Breast epithelium (tissue), 4 donors: ENCODE measurements at regions not wholly inside any gene's neighbourhood (a gene's known extent, or its start where the extent isn't known, plus 50 kb on each side); places are given as distances from the start of the nearest gene placed in this dataset.

Experiments used
- DNase-seq, 2 donors: peaks; one replicate each; pipeline ENCODE4 v3.0.0-alpha.2; 2019; ENCODE audit warnings: low spot score in 2 of 2
- H3K27ac ChIP-seq, 2 donors: fragments of 200-600 bp; sonication (generic) in 1 of 2; one replicate each; pipeline ENCODE4 v1.5.1; 2016 to 2019; ENCODE audit warnings: mild to moderate bottlenecking in 1 of 2
- H3K27me3 ChIP-seq, 2 donors: fragments of 200-600 bp; sonication (generic) in 1 of 2; one replicate each; pipeline versions ENCODE4 v1.5.1 to v1.6.0; 2017 to 2019; ENCODE audit warnings: control low read depth in 1 of 2, mild to moderate bottlenecking in 1 of 2
- H3K36me3 ChIP-seq: fragments of 200-600 bp; one replicate; pipeline ENCODE4 v1.5.1; 2019
- H3K4me1 ChIP-seq, 2 donors: fragments of 200-600 bp; sonication (generic); one replicate each; pipeline ENCODE4 v1.5.1; 2016 to 2019; ENCODE audit warnings: control low read depth in 1 of 2
- H3K4me3 ChIP-seq, 3 donors: fragments of 200-600 bp; sonication (generic); 1 replicate in 2 of 3; 2 replicates in 1 of 3; pipeline ENCODE4 v1.5.1; 2016 to 2019; ENCODE audit warnings: mild to moderate bottlenecking in 3 of 3, moderate library complexity in 2 of 3
- H3K9me3 ChIP-seq, 2 donors: fragments of 200-600 bp; sonication (generic) in 1 of 2; one replicate each; pipeline ENCODE4 v1.5.1; 2016 to 2019; ENCODE audit warnings: control low read depth in 1 of 2
- CTCF ChIP-seq, 3 donors: fragments of 450-650 bp; IDR thresholded peaks; one replicate each; pipeline ENCODE4 v1.5.1; 2016 to 2017; ENCODE audit warnings: antibody characterized with exemption in 3 of 3, mild to moderate bottlenecking in 3 of 3, moderate library complexity in 3 of 3
- POLR2A ChIP-seq: fragments of 450-650 bp; IDR thresholded peaks from one replicate; pipeline ENCODE4 v1.6.1; 2016; ENCODE audit warnings: antibody characterized with exemption, mild to moderate bottlenecking, moderate library complexity
- POLR2AphosphoS5 ChIP-seq, 3 donors: sonication (generic); formaldehyde crosslinking; IDR thresholded peaks; one replicate each; pipeline ENCODE4 v1.6.1; 2017; ENCODE audit warnings: antibody characterized with exemption in 3 of 3
- intact Hi-C: fragments of 100-400 bp; cut with DNase I; formaldehyde crosslinking; loops from one replicate; pipeline ENCODE4 v1.15.1; 2023; ENCODE audit warnings: low total_unique reads

- Histone ChIP-seq H3K27ac (no peak overlapping the region), H3K4me1 (no peaks in the 10 kb centered on the region), H3K4me3 (no peak overlapping the region), H3K27me3 (no peaks in the 10 kb centered on the region), H3K36me3 (no peaks in the 10 kb centered on the region), H3K9me3 (no peaks in the 10 kb centered on the region)
- DNase-seq = no peak
- intact Hi-C loops = no loop called here
- no peak for TF ChIP-seq POLR2A
- no peak for TF ChIP-seq CTCF (IDR thresholded peaks at IDR 0.05)
- TF ChIP-seq POLR2AphosphoS5 (IDR thresholded peaks at IDR 0.05) = no peak
Measured at GRCh38 chr18:71994273-71994672, 549.9 kb downstream of the CBLN2 start.

DNA sequence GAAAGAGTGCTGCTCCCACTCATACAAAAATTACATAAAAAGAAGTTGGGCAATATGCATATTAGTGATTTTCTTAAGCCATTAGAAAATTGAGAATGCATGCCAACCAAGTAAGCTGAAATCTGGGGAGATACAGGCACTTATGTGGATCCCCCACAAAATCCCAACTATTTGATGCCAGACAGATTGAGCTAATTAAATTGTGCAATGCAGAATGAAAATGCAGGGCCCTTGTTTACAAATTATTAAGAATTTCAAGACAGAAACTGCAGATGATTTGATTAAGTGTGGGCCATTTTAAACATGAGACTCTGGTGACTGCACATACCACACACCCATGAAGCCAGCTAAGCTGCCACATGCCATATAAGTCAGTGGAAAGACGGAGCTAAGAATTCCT is 554.5 kb downstream of the CBLN2 start:
- H3K4me3 ChIP-seq = no peak overlapping the region
- no peaks in the 10 kb centered on the region for H3K4me1 ChIP-seq
- intact Hi-C loops = no loop called here
- H3K36me3 ChIP-seq = no peaks in the 10 kb centered on the region
- H3K27me3 ChIP-seq = no peaks in the 10 kb centered on the region
- H3K9me3 ChIP-seq = no peaks in the 10 kb centered on the region
- DNase-seq = no peak
- H3K27ac ChIP-seq = no peak overlapping the region
- TF ChIP-seq POLR2AphosphoS5 (IDR thresholded peaks at IDR 0.05) (no peak), CTCF (IDR thresholded peaks at IDR 0.05) (no peak), POLR2A (no peak)

DNA sequence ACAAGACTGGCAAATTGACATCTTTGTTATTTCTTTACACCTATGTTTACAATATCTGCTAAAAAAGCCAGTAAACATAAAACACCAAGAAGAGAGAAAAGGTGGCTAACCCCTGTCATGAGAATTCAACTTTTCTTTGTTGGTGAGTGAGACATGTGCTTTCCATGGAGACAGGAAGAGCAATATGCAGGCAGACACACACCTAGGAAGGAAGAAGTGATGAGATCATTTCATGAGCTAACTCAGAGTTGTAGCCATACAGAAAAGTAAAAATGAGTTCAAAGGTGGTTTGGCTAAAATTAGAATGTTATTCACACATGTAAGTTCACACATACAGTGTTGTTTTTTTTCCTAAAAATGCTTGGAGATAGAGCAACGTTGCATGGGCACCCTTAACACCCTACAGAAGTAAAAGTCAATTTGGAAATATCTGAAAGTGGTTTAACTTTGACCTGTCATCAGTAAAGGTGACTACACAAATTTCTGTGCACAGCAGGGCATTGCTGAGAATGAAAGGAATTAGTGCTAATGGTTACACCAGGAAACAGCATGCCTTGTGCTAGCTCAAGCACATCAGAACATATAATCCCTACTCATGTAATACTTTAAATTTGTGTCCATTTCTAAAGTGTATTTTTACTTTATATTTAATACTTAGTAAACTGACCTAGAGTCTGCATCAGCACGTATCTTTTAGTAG is 557.6 kb downstream of the CBLN2 start:
- Histone ChIP-seq H3K9me3 (no peaks in the 10 kb centered on the region), H3K4me3 (no peak overlapping the region)
- TF ChIP-seq POLR2AphosphoS5 (IDR thresholded peaks at IDR 0.05) = no peak
- no peak for TF ChIP-seq CTCF (IDR thresholded peaks at IDR 0.05)
- no peak for TF ChIP-seq POLR2A

GRCh38 chr18:71976744-71977143 is 567.4 kb downstream of the CBLN2 start:
- DNase-seq = no peak
- Histone ChIP-seq H3K27ac (no peak overlapping the region), H3K27me3 (no peaks in the 10 kb centered on the region), H3K36me3 (no peaks in the 10 kb centered on the region), H3K9me3 (no peaks in the 10 kb centered on the region), H3K4me1 (no peaks in the 10 kb centered on the region), H3K4me3 (no peak overlapping the region)
- intact Hi-C loops = no loop called here
- TF ChIP-seq CTCF (IDR thresholded peaks at IDR 0.05) = no peak
- TF ChIP-seq POLR2A = no peak
- no peak for TF ChIP-seq POLR2AphosphoS5 (IDR thresholded peaks at IDR 0.05)

More for the DNA sequence above, 557.6 kb downstream of the CBLN2 start:
- no peak for DNase-seq
- Histone ChIP-seq H3K27me3 (no peaks in the 10 kb centered on the region), H3K4me1 (no peaks in the 10 kb centered on the region), H3K36me3 (no peaks in the 10 kb centered on the region), H3K27ac (no peak overlapping the region)
- intact Hi-C loops = no loop called here

DNA sequence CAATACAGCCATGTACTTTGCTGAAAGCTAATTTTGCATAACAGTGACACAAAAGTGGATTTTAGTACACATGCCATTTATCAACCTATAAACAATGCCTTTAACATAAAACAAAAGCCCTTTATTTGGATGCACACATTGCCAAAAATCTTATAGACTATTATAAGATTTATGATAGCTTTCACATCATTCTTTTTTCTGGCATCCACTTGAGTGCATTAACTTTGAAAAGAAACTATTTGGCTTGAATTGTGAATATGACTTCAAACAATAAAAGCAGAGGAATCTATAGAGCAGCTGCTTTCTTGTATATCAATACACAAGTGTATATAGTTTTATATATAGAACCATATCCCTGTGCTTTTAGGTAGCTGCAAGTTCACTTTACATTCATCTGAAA is 577.4 kb downstream of the CBLN2 start:
- H3K4me3 ChIP-seq = no peak overlapping the region
- DNase-seq = no peak
- peaks cover 4 to 6% of the 10 kb centered on the region in 2 donors for H3K9me3 ChIP-seq
- no peak for TF ChIP-seq POLR2A
- no peak for TF ChIP-seq POLR2AphosphoS5 (IDR thresholded peaks at IDR 0.05)
- no peak for TF ChIP-seq CTCF (IDR thresholded peaks at IDR 0.05)
- intact Hi-C loops = no loop called here
- H3K27ac ChIP-seq = no peak overlapping the region
- H3K36me3 ChIP-seq = no peaks in the 10 kb centered on the region
- no peaks in the 10 kb centered on the region for H3K4me1 ChIP-seq
- H3K27me3 ChIP-seq = no peaks in the 10 kb centered on the region
